Neural cell (in vitro differentiated cells): ENCODE measurements at regions not wholly inside any gene's neighbourhood (a gene's known extent, or its start where the extent isn't known, plus 50 kb on each side); places are given as distances from the start of the nearest gene placed in this dataset.

Source experiments
- H2AFZ ChIP-seq: fragments of 200-600, 300-800 bp; sonication (generic), shearing (Covaris generic); 2 replicates; pipeline ENCODE4 v1.6.0; 2014; ENCODE audit warnings: low read depth, mild to moderate bottlenecking, antibody characterized with exemption, low read length, moderate library complexity
- H3F3A ChIP-seq: fragments of 200-600 bp; shearing (Covaris generic); 2 replicates; pipeline ENCODE4 v1.6.1; 2016; ENCODE audit warnings: mild to moderate bottlenecking, moderate library complexity, mixed read lengths, antibody characterized with exemption, low read length; ENCODE audit not compliant: insufficient read depth, poor library complexity, severe bottlenecking
- H3K27ac ChIP-seq: fragments of 200-600, 300-800 bp; sonication (generic), shearing (Covaris generic); 2 replicates; pipeline ENCODE4 v1.5.1; 2014; ENCODE audit warnings: mild to moderate bottlenecking, low read length, moderate library complexity
- H3K27me3 ChIP-seq: fragments of 300-800, 200-600 bp; sonication (generic), shearing (Covaris generic); 2 replicates; pipeline ENCODE4 v1.6.0; 2014; ENCODE audit warnings: mild to moderate bottlenecking, low read depth, low read length, moderate library complexity; ENCODE audit not compliant: insufficient read depth
- H3K36me3 ChIP-seq: fragments of 300-800, 200-600 bp; sonication (generic), shearing (Covaris generic); 2 replicates; pipeline ENCODE4 v1.5.1; 2014; ENCODE audit warnings: mild to moderate bottlenecking, antibody characterized with exemption, low read length, moderate library complexity; ENCODE audit not compliant: insufficient read depth
- H3K4me2 ChIP-seq: fragments of 300-800, 200-600 bp; sonication (generic), shearing (Covaris generic); 2 replicates; pipeline ENCODE4 v1.6.0; 2014; ENCODE audit warnings: mild to moderate bottlenecking, low read length
- H3K4me3 ChIP-seq: fragments of 300-800, 200-600 bp; sonication (generic), shearing (Covaris generic); 2 replicates; pipeline ENCODE4 v1.5.1; 2014; ENCODE audit warnings: mild to moderate bottlenecking, low read length, moderate library complexity
- H3K79me2 ChIP-seq: fragments of 200-600 bp; shearing (Covaris generic); replicated peaks from 2 replicates; pipeline ENCODE4 v1.6.0; 2014; ENCODE audit warnings: mild to moderate bottlenecking, low read length, moderate library complexity; ENCODE audit not compliant: insufficient read depth
- H3K9ac ChIP-seq: fragments of 300-800, 200-600 bp; sonication (generic), shearing (Covaris generic); 2 replicates; pipeline ENCODE4 v1.6.1; 2016; ENCODE audit warnings: mild to moderate bottlenecking, low read length, mixed read lengths
- H3K9me2 ChIP-seq: fragments of 200-600 bp; shearing (Covaris generic); 2 replicates; pipeline ENCODE4 v1.6.1; 2016; ENCODE audit warnings: mild to moderate bottlenecking, low read length, mixed read lengths; ENCODE audit not compliant: insufficient read depth
- H3K9me3 ChIP-seq: fragments of 200-600, 300-800 bp; sonication (generic), shearing (Covaris generic); 2 replicates; pipeline ENCODE4 v1.6.1; 2016; ENCODE audit warnings: mild to moderate bottlenecking, mixed run types, low read length, moderate library complexity, mixed read lengths
- H4K20me1 ChIP-seq: fragments of 200-600 bp; shearing (Covaris generic); 2 replicates; pipeline ENCODE4 v1.6.1; 2016; ENCODE audit warnings: mild to moderate bottlenecking, mixed run types; ENCODE audit not compliant: insufficient read depth
- EP300 ChIP-seq: fragments of 450-650 bp; conservative IDR thresholded peaks from 2 replicates; pipeline ENCODE4 v1.6.1; 2014; ENCODE audit warnings: antibody characterized with exemption, mild to moderate bottlenecking, moderate library complexity; ENCODE audit not compliant: poor library complexity, severe bottlenecking
- EZH2 ChIP-seq: fragments of 200-600, 300-800 bp; shearing (Covaris generic), sonication (generic); IDR thresholded peaks from 2 replicates; pipeline ENCODE4 v1.6.1; 2014; ENCODE audit warnings: antibody characterized with exemption, low read length, borderline replicate concordance, mild to moderate bottlenecking; ENCODE audit not compliant: insufficient read depth, poor library complexity, severe bottlenecking
- MXI1 ChIP-seq: fragments of 450-650 bp; conservative IDR thresholded peaks from 2 replicates; pipeline ENCODE4 v1.6.1; 2014; ENCODE audit warnings: antibody characterized with exemption, mild to moderate bottlenecking; ENCODE audit not compliant: poor library complexity, severe bottlenecking
- POLR2AphosphoS5 ChIP-seq: IDR thresholded peaks from 2 replicates; pipeline ENCODE4 v1.6.1; 2012
- RAD21 ChIP-seq: fragments of 450-650 bp; conservative IDR thresholded peaks from 2 replicates; pipeline ENCODE4 v1.6.1; 2014; ENCODE audit warnings: antibody characterized with exemption, mild to moderate bottlenecking, moderate library complexity
- SMC3 ChIP-seq: fragments of 450-650 bp; conservative IDR thresholded peaks from 2 replicates; pipeline ENCODE4 v1.6.1; 2014; ENCODE audit warnings: antibody characterized with exemption, mild to moderate bottlenecking, moderate library complexity; ENCODE audit not compliant: poor library complexity
- TAF1 ChIP-seq: IDR thresholded peaks from 2 replicates; pipeline ENCODE4 v1.6.1; 2012; ENCODE audit warnings: low read depth
- TF ChIP-seq, protein P1 (sequence below): fragments of 450-650 bp; IDR thresholded peaks from 2 replicates; pipeline ENCODE4 v1.5.1; 2014; ENCODE audit warnings: antibody characterized with exemption, mild to moderate bottlenecking, moderate library complexity; ENCODE audit not compliant: poor library complexity, severe bottlenecking
- TF ChIP-seq, protein P2 (sequence below): IDR thresholded peaks from 2 replicates; pipeline ENCODE4 v1.6.1; 2012; ENCODE audit warnings: borderline replicate concordance

DNA sequence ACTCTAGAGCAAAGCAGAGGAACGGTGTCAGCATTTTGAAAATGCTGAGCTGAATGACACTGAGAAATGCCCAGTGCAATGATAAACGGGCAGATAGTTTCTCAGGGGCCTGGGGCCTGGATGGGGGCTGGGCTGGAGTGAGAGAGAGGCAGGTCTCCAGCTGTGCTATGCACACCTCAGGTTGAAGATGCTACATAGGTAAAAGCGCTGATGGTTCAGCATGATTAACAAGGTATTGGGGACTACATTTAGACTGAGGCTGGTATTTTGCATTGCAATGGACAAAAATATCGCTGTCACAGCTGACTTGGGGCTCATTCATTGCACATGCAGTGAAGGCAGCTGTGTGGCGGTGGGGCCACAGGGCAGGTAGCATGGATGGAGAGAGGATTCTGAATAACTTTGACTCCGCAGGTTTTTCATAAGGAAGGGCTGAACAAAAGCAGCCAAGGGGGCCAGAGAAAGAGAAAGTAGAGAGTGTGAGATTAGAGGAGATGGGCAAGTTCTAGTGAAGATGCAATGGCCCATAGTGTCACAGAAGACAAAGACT is 290.8 kb upstream of the ZNF32 start:
- Histone ChIP-seq H3K4me3 (no peak overlapping the region), H2AFZ (no peak overlapping the region), H3K36me3 (no peaks in the 10 kb centered on the region)

DNA sequence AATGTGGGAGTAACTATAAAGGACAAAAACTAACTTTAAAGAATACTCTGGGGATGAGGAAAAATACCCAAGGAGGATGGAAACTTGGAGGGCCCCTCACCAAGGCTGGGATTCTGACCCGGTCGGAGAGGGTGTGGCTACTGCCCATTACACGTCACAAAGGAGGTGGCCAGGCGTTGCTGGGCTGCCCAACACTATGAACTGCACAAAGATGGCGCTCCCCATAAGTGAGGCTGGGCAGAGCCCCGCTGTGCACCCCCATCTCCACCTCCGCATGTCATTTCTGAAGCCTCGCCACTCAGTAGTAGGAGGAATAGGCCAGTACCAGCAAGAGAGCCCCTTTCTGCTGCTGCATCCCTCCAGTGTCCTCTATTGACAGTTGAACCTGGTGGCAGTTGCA is 290.1 kb upstream of the ZNF32 start:
- no peaks in the 10 kb centered on the region for H3K79me2 ChIP-seq
- H3K9ac ChIP-seq, result no peak overlapping the region
- H3K36me3 ChIP-seq, result no peaks in the 10 kb centered on the region
- no peaks in the 10 kb centered on the region for H3K9me2 ChIP-seq
- H3K27ac ChIP-seq, result no peak overlapping the region
- TF ChIP-seq EZH2, result no peak
- TF ChIP-seq EP300, result no peak
- no peaks in the 10 kb centered on the region for H4K20me1 ChIP-seq
- H3K27me3 ChIP-seq, result no peaks in the 10 kb centered on the region
- no peaks in the 10 kb centered on the region for H3F3A ChIP-seq
- H2AFZ ChIP-seq, result no peak overlapping the region
- no peak overlapping the region for H3K4me2 ChIP-seq
- no peaks in the 10 kb centered on the region for H3K9me3 ChIP-seq
- no peak overlapping the region for H3K4me3 ChIP-seq

More for the DNA sequence above, 290.8 kb upstream of the ZNF32 start:
- Histone ChIP-seq H3K9me2 (no peaks in the 10 kb centered on the region), H3K4me2 (no peak overlapping the region), H3K27ac (no peak overlapping the region), H3K27me3 (no peaks in the 10 kb centered on the region), H3K9me3 (no peaks in the 10 kb centered on the region), H4K20me1 (no peaks in the 10 kb centered on the region), H3F3A (no peaks in the 10 kb centered on the region), H3K79me2 (no peaks in the 10 kb centered on the region), H3K9ac (no peak overlapping the region)
- TF ChIP-seq POLR2AphosphoS5, result no peak
- no peak for TF ChIP-seq TAF1
- TF ChIP-seq, protein P1, sequence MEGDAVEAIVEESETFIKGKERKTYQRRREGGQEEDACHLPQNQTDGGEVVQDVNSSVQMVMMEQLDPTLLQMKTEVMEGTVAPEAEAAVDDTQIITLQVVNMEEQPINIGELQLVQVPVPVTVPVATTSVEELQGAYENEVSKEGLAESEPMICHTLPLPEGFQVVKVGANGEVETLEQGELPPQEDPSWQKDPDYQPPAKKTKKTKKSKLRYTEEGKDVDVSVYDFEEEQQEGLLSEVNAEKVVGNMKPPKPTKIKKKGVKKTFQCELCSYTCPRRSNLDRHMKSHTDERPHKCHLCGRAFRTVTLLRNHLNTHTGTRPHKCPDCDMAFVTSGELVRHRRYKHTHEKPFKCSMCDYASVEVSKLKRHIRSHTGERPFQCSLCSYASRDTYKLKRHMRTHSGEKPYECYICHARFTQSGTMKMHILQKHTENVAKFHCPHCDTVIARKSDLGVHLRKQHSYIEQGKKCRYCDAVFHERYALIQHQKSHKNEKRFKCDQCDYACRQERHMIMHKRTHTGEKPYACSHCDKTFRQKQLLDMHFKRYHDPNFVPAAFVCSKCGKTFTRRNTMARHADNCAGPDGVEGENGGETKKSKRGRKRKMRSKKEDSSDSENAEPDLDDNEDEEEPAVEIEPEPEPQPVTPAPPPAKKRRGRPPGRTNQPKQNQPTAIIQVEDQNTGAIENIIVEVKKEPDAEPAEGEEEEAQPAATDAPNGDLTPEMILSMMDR, result no peak
- no peak for TF ChIP-seq SMC3
- no peak for TF ChIP-seq MXI1
- no peak for TF ChIP-seq RAD21
- TF ChIP-seq, protein P2, sequence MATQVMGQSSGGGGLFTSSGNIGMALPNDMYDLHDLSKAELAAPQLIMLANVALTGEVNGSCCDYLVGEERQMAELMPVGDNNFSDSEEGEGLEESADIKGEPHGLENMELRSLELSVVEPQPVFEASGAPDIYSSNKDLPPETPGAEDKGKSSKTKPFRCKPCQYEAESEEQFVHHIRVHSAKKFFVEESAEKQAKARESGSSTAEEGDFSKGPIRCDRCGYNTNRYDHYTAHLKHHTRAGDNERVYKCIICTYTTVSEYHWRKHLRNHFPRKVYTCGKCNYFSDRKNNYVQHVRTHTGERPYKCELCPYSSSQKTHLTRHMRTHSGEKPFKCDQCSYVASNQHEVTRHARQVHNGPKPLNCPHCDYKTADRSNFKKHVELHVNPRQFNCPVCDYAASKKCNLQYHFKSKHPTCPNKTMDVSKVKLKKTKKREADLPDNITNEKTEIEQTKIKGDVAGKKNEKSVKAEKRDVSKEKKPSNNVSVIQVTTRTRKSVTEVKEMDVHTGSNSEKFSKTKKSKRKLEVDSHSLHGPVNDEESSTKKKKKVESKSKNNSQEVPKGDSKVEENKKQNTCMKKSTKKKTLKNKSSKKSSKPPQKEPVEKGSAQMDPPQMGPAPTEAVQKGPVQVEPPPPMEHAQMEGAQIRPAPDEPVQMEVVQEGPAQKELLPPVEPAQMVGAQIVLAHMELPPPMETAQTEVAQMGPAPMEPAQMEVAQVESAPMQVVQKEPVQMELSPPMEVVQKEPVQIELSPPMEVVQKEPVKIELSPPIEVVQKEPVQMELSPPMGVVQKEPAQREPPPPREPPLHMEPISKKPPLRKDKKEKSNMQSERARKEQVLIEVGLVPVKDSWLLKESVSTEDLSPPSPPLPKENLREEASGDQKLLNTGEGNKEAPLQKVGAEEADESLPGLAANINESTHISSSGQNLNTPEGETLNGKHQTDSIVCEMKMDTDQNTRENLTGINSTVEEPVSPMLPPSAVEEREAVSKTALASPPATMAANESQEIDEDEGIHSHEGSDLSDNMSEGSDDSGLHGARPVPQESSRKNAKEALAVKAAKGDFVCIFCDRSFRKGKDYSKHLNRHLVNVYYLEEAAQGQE, result no peak
- no peak for TF ChIP-seq EP300
- TF ChIP-seq EZH2, result no peak
